Breast epithelium (tissue), 4 donors: ENCODE measurements at regions not wholly inside any gene's neighbourhood (a gene's known extent, or its start where the extent isn't known, plus 50 kb on each side); places are given as distances from the start of the nearest gene placed in this dataset.

ENCODE experiments used
- DNase-seq, 2 donors: peaks; one replicate each; pipeline ENCODE4 v3.0.0-alpha.2; 2019; ENCODE audit warnings: low spot score in 2 of 2
- H3K27ac ChIP-seq, 2 donors: fragments of 200-600 bp; sonication (generic) in 1 of 2; one replicate each; pipeline ENCODE4 v1.5.1; 2016 to 2019; ENCODE audit warnings: mild to moderate bottlenecking in 1 of 2
- H3K27me3 ChIP-seq, 2 donors: fragments of 200-600 bp; sonication (generic) in 1 of 2; one replicate each; pipeline versions ENCODE4 v1.5.1 to v1.6.0; 2017 to 2019; ENCODE audit warnings: control low read depth in 1 of 2, mild to moderate bottlenecking in 1 of 2
- H3K36me3 ChIP-seq: fragments of 200-600 bp; one replicate; pipeline ENCODE4 v1.5.1; 2019
- H3K4me1 ChIP-seq, 2 donors: fragments of 200-600 bp; sonication (generic); one replicate each; pipeline ENCODE4 v1.5.1; 2016 to 2019; ENCODE audit warnings: control low read depth in 1 of 2
- H3K4me3 ChIP-seq, 3 donors: fragments of 200-600 bp; sonication (generic); 1 replicate in 2 of 3; 2 replicates in 1 of 3; pipeline ENCODE4 v1.5.1; 2016 to 2019; ENCODE audit warnings: mild to moderate bottlenecking in 3 of 3, moderate library complexity in 2 of 3
- H3K9me3 ChIP-seq, 2 donors: fragments of 200-600 bp; sonication (generic) in 1 of 2; one replicate each; pipeline ENCODE4 v1.5.1; 2016 to 2019; ENCODE audit warnings: control low read depth in 1 of 2
- POLR2A ChIP-seq: fragments of 450-650 bp; IDR thresholded peaks from one replicate; pipeline ENCODE4 v1.6.1; 2016; ENCODE audit warnings: antibody characterized with exemption, mild to moderate bottlenecking, moderate library complexity
- POLR2AphosphoS5 ChIP-seq, 3 donors: sonication (generic); formaldehyde crosslinking; IDR thresholded peaks; one replicate each; pipeline ENCODE4 v1.6.1; 2017; ENCODE audit warnings: antibody characterized with exemption in 3 of 3
- intact Hi-C: fragments of 100-400 bp; cut with DNase I; formaldehyde crosslinking; loops from one replicate; pipeline ENCODE4 v1.15.1; 2023; ENCODE audit warnings: low total_unique reads
- TF ChIP-seq, protein P1 (sequence below), 3 donors: fragments of 450-650 bp; IDR thresholded peaks; one replicate each; pipeline ENCODE4 v1.5.1; 2016 to 2017; ENCODE audit warnings: antibody characterized with exemption in 3 of 3, mild to moderate bottlenecking in 3 of 3, moderate library complexity in 3 of 3

DNA sequence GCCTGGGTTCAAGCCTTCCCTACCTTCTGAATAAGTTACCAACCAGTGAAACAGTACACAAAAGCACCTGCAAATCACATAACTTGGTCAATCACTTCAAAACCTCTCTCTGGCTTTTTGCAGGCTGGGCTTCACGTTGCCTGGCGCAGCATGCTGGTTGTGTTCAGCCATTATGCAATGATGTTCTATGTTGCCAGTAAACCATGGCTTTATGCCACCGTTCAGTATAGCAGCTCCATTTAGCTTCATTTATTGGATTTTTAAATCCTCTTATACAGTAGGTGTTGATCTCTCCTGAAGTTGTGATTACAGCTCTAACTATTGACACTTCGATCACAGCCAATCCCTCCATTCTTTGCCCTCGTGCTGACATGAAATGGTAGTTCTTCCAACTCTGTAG is 233.6 kb upstream of the PTBP2 start:
- no peak for TF ChIP-seq POLR2A
- TF ChIP-seq, protein P1, sequence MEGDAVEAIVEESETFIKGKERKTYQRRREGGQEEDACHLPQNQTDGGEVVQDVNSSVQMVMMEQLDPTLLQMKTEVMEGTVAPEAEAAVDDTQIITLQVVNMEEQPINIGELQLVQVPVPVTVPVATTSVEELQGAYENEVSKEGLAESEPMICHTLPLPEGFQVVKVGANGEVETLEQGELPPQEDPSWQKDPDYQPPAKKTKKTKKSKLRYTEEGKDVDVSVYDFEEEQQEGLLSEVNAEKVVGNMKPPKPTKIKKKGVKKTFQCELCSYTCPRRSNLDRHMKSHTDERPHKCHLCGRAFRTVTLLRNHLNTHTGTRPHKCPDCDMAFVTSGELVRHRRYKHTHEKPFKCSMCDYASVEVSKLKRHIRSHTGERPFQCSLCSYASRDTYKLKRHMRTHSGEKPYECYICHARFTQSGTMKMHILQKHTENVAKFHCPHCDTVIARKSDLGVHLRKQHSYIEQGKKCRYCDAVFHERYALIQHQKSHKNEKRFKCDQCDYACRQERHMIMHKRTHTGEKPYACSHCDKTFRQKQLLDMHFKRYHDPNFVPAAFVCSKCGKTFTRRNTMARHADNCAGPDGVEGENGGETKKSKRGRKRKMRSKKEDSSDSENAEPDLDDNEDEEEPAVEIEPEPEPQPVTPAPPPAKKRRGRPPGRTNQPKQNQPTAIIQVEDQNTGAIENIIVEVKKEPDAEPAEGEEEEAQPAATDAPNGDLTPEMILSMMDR (IDR thresholded peaks at IDR 0.05): no peak
- no peak for TF ChIP-seq POLR2AphosphoS5 (IDR thresholded peaks at IDR 0.05)
- Histone ChIP-seq H3K27me3 (no peaks in the 10 kb centered on the region), H3K4me3 (peak overlapping the region in 1 of 3 donors; percentile 10), H3K36me3 (no peaks in the 10 kb centered on the region), H3K9me3 (no peaks in the 10 kb centered on the region), H3K4me1 (no peaks in the 10 kb centered on the region), H3K27ac (peak overlapping the region; percentile 43 to 59)
- intact Hi-C loops: no loop called here
- DNase-seq: peak in 1 of 2 donors; percentile 48

- no peaks in the 10 kb centered on the region for H3K9me3 ChIP-seq
- no peak overlapping the region for H3K27ac ChIP-seq
- intact Hi-C loops: no loop called here
- no peaks in the 10 kb centered on the region for H3K4me1 ChIP-seq
- no peaks in the 10 kb centered on the region for H3K36me3 ChIP-seq
- H3K27me3 ChIP-seq: no peaks in the 10 kb centered on the region
- TF ChIP-seq POLR2AphosphoS5 (IDR thresholded peaks at IDR 0.05): no peak
- TF ChIP-seq POLR2A: no peak
- TF ChIP-seq, protein P1 (IDR thresholded peaks at IDR 0.05): no peak
- no peak overlapping the region for H3K4me3 ChIP-seq
- DNase-seq: no peak
Observed at GRCh38 chr1:96488777-96489176, 232.8 kb upstream of the PTBP2 start.

DNA sequence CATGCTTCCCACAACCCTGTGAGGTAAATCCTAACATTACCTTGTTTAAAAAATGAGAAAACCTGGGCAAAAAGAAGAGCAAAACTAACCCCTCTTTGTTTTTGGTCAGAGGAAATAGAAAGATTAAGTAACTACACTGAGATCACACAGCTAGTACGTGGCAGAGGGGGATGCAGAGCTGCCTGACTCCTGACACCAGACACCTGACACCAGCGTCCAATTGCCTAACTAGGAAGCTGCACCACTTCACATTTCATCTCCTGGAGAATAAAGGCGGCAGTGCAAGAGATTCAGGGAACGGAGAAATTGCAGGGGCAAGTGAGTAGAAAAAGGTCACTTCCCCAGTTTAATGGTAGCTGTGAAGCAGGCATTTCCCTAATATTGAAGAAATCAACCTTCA is 229.3 kb upstream of the PTBP2 start:
- Histone ChIP-seq H3K27ac (no peak overlapping the region), H3K36me3 (no peaks in the 10 kb centered on the region), H3K4me3 (no peak overlapping the region), H3K9me3 (no peaks in the 10 kb centered on the region), H3K4me1 (no peaks in the 10 kb centered on the region), H3K27me3 (no peaks in the 10 kb centered on the region)
- intact Hi-C loops: no loop called here
- TF ChIP-seq, protein P1 (IDR thresholded peaks at IDR 0.05): no peak
- TF ChIP-seq POLR2A (no peak), POLR2AphosphoS5 (IDR thresholded peaks at IDR 0.05) (no peak)
- DNase-seq: no peak

DNA sequence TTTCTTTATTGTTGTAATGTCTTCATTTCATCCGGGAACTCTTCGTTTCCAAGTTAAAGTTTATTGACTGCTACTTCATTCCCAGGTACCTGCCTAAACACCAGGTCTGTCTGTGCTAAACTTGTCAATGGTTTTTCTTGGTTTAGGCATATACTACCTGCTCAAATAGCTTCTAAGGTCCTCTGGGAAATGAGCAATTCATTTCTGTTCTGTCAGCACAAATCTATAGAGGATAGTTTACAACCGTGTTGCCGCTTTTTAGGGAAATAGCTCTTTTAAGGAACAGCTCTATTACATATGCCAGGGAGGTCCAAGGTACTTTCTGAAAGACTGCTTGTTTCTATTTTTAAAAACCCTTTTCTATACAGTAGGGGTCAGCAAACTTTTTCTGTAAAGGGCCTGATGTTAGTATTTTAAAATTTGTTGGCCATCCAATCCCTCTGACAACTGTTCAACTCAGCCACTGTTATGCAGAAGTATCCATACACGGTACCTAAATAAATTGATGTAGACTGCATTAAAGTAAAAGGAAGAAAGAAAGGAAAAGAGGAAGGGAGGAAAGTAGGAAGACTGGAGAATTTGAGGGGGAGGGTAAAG is 222.7 kb upstream of the PTBP2 start:
- Histone ChIP-seq H3K9me3 (no peaks in the 10 kb centered on the region), H3K4me3 (no peak overlapping the region), H3K27me3 (no peaks in the 10 kb centered on the region), H3K27ac (no peak overlapping the region), H3K4me1 (no peaks in the 10 kb centered on the region), H3K36me3 (no peaks in the 10 kb centered on the region)
- TF ChIP-seq, protein P1 (IDR thresholded peaks at IDR 0.05): no peak
- TF ChIP-seq POLR2AphosphoS5 (IDR thresholded peaks at IDR 0.05) (no peak), POLR2A (no peak)
- DNase-seq: no peak
- intact Hi-C loops: no loop called here

- Histone ChIP-seq H3K4me3 (no peak overlapping the region), H3K9me3 (no peaks in the 10 kb centered on the region), H3K27me3 (no peaks in the 10 kb centered on the region), H3K36me3 (no peaks in the 10 kb centered on the region), H3K4me1 (no peaks in the 10 kb centered on the region), H3K27ac (no peak overlapping the region)
- intact Hi-C loops: no loop called here
- DNase-seq: no peak
- TF ChIP-seq POLR2A (no peak), POLR2AphosphoS5 (IDR thresholded peaks at IDR 0.05) (no peak)
- TF ChIP-seq, protein P1 (IDR thresholded peaks at IDR 0.05): no peak
Observed at GRCh38 chr1:96508233-96508632, 213.4 kb upstream of the PTBP2 start.
